Activated CD4-positive, alpha-beta T cell treated with anti-CD3 and anti-CD28 coated beads, Interleukin-2, Interleukin-4, amounts not matched to agents 100 ng/mL and 50 ng/mL, durations not matched to agents 16 hours and 8 hours (primary cell): ENCODE measurements at regions not wholly inside any gene's neighbourhood (a gene's known extent, or its start where the extent isn't known, plus 50 kb on each side); places are given as distances from the start of the nearest gene placed in this dataset.
"Not testable (repeated sequence)": the region's sequence is repeated elsewhere in the genome, so short reads cannot be mapped to it uniquely, and the experiment has no call there.

ENCODE experiments used
- DNase-seq: peaks from one replicate; pipeline ENCODE4 v3.0.0-alpha.2; 2020; ENCODE audit warnings: low spot score

- DNase-seq, result no peak
Measured at GRCh38 chr2:150267651-150268415, 219.6 kb downstream of the RND3 start.

- DNase-seq, result no peak
Measured at GRCh38 chr2:150266931-150267330, 220.5 kb downstream of the RND3 start.

- no peak for DNase-seq
Measured at GRCh38 chr2:150264442-150264841, 223.0 kb downstream of the RND3 start.

- DNase-seq, result no peak
Measured at GRCh38 chr2:150261691-150262090, 225.8 kb downstream of the RND3 start.

- DNase-seq, result no peak
Measured at GRCh38 chr2:150260636-150261035, 226.8 kb downstream of the RND3 start.

GRCh38 chr2:150259746-150260145 lies 227.7 kb downstream of the RND3 start:
- DNase-seq, result no peak

- DNase-seq, result no peak
Measured at GRCh38 chr2:150258781-150259307, 228.6 kb downstream of the RND3 start.

- DNase-seq, result no peak
Measured at GRCh38 chr2:150256736-150257135, 230.7 kb downstream of the RND3 start.

GRCh38 chr2:150255528-150255927 lies 231.9 kb downstream of the RND3 start:
- no peak for DNase-seq

- not testable (repeated sequence) for DNase-seq
Measured at GRCh38 chr2:150249735-150250134, 237.7 kb downstream of the RND3 start.

- DNase-seq, result no peak
Measured at GRCh38 chr2:150247481-150247880, 240.0 kb downstream of the RND3 start.

GRCh38 chr2:150234787-150235446 lies 252.6 kb downstream of the RND3 start:
- DNase-seq, result no peak

- DNase-seq, result no peak
Measured at GRCh38 chr2:150232871-150233270, 254.6 kb downstream of the RND3 start.

- DNase-seq, result no peak
Measured at GRCh38 chr2:150232321-150232720, 255.1 kb downstream of the RND3 start.

GRCh38 chr2:150230616-150231015 lies 256.9 kb downstream of the RND3 start:
- no peak for DNase-seq

GRCh38 chr2:150230004-150230403 lies 257.5 kb downstream of the RND3 start:
- DNase-seq, result no peak

GRCh38 chr2:150228936-150229335 lies 258.5 kb downstream of the RND3 start:
- DNase-seq, result no peak

- DNase-seq, result no peak
Measured at GRCh38 chr2:150225030-150225429, 262.4 kb downstream of the RND3 start.

- no peak for DNase-seq
Measured at GRCh38 chr2:150224321-150224720, 263.1 kb downstream of the RND3 start.

GRCh38 chr2:150222942-150223341 lies 264.5 kb downstream of the RND3 start:
- DNase-seq, result no peak

GRCh38 chr2:150222379-150222778 lies 265.1 kb downstream of the RND3 start:
- DNase-seq, result no peak

- no peak for DNase-seq
Measured at GRCh38 chr2:150219861-150220260, 267.6 kb downstream of the RND3 start.

- no peak for DNase-seq
Measured at GRCh38 chr2:150215041-150215440, 272.4 kb downstream of the RND3 start.
